CD14-positive monocyte (primary cell): ENCODE measurements at regions not wholly inside any gene's neighbourhood (a gene's known extent, or its start where the extent isn't known, plus 50 kb on each side); places are given as distances from the start of the nearest gene placed in this dataset.

ENCODE experiments used
- DNase-seq, 3 donors: peaks; one replicate each; pipeline ENCODE4 v3.0.0-alpha.2; 2011 to 2022
- H2AFZ ChIP-seq: 2 replicates; pipeline ENCODE4 v1.6.0; 2012; ENCODE audit warnings: mild to moderate bottlenecking, low read depth, low read length, inconsistent platforms; ENCODE audit not compliant: insufficient read depth, poor library complexity, severe bottlenecking
- H3K27ac ChIP-seq, 2 donors: 1 replicate in 1 of 2; 2 replicates in 1 of 2; pipeline ENCODE4 v1.5.1; 2012 to 2013; ENCODE audit warnings: low read length in 2 of 2, control low read depth in 1 of 2, inconsistent platforms in 1 of 2, low read depth in 1 of 2, mild to moderate bottlenecking in 1 of 2
- H3K27me3 ChIP-seq, 2 donors: one replicate each; pipeline versions ENCODE4 v1.6.0 to v1.6.1; 2011 to 2013; ENCODE audit warnings: low read length in 2 of 2; ENCODE audit not compliant: control insufficient read depth in 2 of 2, insufficient read depth in 2 of 2
- H3K36me3 ChIP-seq, 2 donors: replicated peaks in 1 of 2; 1 replicate in 1 of 2; 2 replicates in 1 of 2; pipeline versions ENCODE4 v1.5.1 to v1.6.1; 2012 to 2013; ENCODE audit warnings: low read length in 2 of 2, control low read depth in 1 of 2, inconsistent platforms in 1 of 2, mild to moderate bottlenecking in 1 of 2; ENCODE audit not compliant: insufficient read depth in 2 of 2, control insufficient read depth in 1 of 2
- H3K4me1 ChIP-seq, 2 donors: 1 replicate in 1 of 2; 2 replicates in 1 of 2; pipeline versions ENCODE4 v1.5.1 to v1.6.1; 2012 to 2013; ENCODE audit warnings: low read length in 2 of 2, control low read depth in 1 of 2, inconsistent platforms in 1 of 2, mild to moderate bottlenecking in 1 of 2, moderate library complexity in 1 of 2; ENCODE audit not compliant: insufficient read depth in 2 of 2, control insufficient read depth in 1 of 2
- H3K4me2 ChIP-seq: replicated peaks from 2 replicates; pipeline ENCODE3; 2012; ENCODE audit warnings: low read length, moderate library complexity, mild to moderate bottlenecking; ENCODE audit not compliant: poor library complexity, severe bottlenecking; ENCODE audit errors: extremely low read depth
- H3K4me3 ChIP-seq, 3 experiments: fragments of 200-600 bp in 1 of 3; sonication (generic) in 1 of 3; replicated peaks in 1 of 3; 1 replicate in 2 of 3; 2 replicates in 1 of 3; pipeline ENCODE4 v1.5.1; 2011 to 2013; ENCODE audit warnings: low read length in 3 of 3, mild to moderate bottlenecking in 3 of 3, control low read depth in 2 of 3, low read depth in 2 of 3, inconsistent platforms in 1 of 3, moderate library complexity in 1 of 3
- H3K79me2 ChIP-seq: 2 replicates; pipeline ENCODE4 v1.6.0; 2012; ENCODE audit warnings: mild to moderate bottlenecking, control low read depth, inconsistent platforms, low read length, moderate library complexity; ENCODE audit not compliant: insufficient read depth
- H3K9ac ChIP-seq: 2 replicates; pipeline ENCODE4 v1.6.0; 2017; ENCODE audit warnings: low read length, mild to moderate bottlenecking; ENCODE audit not compliant: insufficient read depth, poor library complexity, severe bottlenecking
- H3K9me3 ChIP-seq, 2 donors: replicated peaks in 1 of 2; 1 replicate in 1 of 2; 2 replicates in 1 of 2; pipeline versions ENCODE4 v1.5.1 to v1.6.1; 2012 to 2013; ENCODE audit warnings: low read length in 2 of 2, control low read depth in 1 of 2; ENCODE audit not compliant: control insufficient read depth in 1 of 2, insufficient read depth in 1 of 2
- H4K20me1 ChIP-seq: 2 replicates; pipeline ENCODE4 v1.6.0; 2012; ENCODE audit warnings: mild to moderate bottlenecking, low read length, control low read depth, moderate library complexity; ENCODE audit not compliant: insufficient read depth
- H3K27ac Mint-ChIP-seq, 7 donors: one replicate each; pipeline ENCODE4 v1.8.0; 2020; ENCODE audit warnings: mild to moderate bottlenecking in 7 of 7, mixed read lengths in 7 of 7, moderate library complexity in 6 of 7, inconsistent platforms in 2 of 7
- H3K27me3 Mint-ChIP-seq, 3 donors: one replicate each; pipeline ENCODE4 v1.8.0; 2021 to 2022; ENCODE audit warnings: low read depth in 3 of 3, mild to moderate bottlenecking in 3 of 3, mixed read lengths in 3 of 3, moderate library complexity in 3 of 3, inconsistent platforms in 1 of 3
- H3K36me3 Mint-ChIP-seq, 2 donors: one replicate each; pipeline ENCODE4 v1.8.0; 2020; ENCODE audit warnings: mixed read lengths in 2 of 2, inconsistent platforms in 1 of 2, mild to moderate bottlenecking in 1 of 2
- H3K4me1 Mint-ChIP-seq: one replicate; pipeline ENCODE4 v1.8.0; 2020; ENCODE audit warnings: mild to moderate bottlenecking, mixed read lengths
- H3K4me3 Mint-ChIP-seq, 2 donors: one replicate each; pipeline ENCODE4 v1.8.0; 2020; ENCODE audit warnings: mild to moderate bottlenecking in 2 of 2, mixed read lengths in 2 of 2, moderate library complexity in 1 of 2
- H3K9me3 Mint-ChIP-seq, 7 donors: one replicate each; pipeline ENCODE4 v1.8.0; 2020 to 2022; ENCODE audit warnings: mixed read lengths in 7 of 7, mild to moderate bottlenecking in 6 of 7, moderate library complexity in 6 of 7, inconsistent platforms in 2 of 7
- CTCF ChIP-seq: fragments of 200-600 bp; IDR thresholded peaks from one replicate; pipeline ENCODE4 v1.8.0; 2022; ENCODE audit warnings: antibody characterized with exemption, mild to moderate bottlenecking
- WGBS: methylation state at CpG from one replicate; pipeline ENCODE4 v1.1.5; 2013; ENCODE audit warnings: missing lambda C conversion rate; ENCODE audit not compliant: insufficient coverage; 5-methylcytosine and 5-hydroxymethylcytosine counted together
- intact Hi-C, 2 donors: fragments of 100-400 bp; cut with micrococcal nuclease; formaldehyde crosslinking; loops; one replicate each; pipeline versions ENCODE4 v1.15.0 to v1.15.1; 2023

- Histone ChIP-seq H3K27me3 (no peaks in the 10 kb centered on the region), H3K27ac (peak overlapping the region; percentile 91 to 95), H3K4me2 (peak overlapping the region; percentile 72), H3K79me2 (no peaks in the 10 kb centered on the region), H3K4me3 (peak overlapping the region in 1 of 3 experiments; percentile 45), H4K20me1 (no peaks in the 10 kb centered on the region), H3K4me1 (peaks cover 56 to 63% of the 10 kb centered on the region in 2 donors), H2AFZ (peak overlapping the region; percentile 1), H3K9ac (peak overlapping the region; percentile 61), H3K9me3 (no peaks in the 10 kb centered on the region), H3K36me3 (no peaks in the 10 kb centered on the region)
- 0% methylated on average over 6 of the region's 6 CpGs for WGBS
- TF ChIP-seq CTCF = no peak
- DNase-seq = peak; percentile 75 to 90 (median 78)
- Mint-ChIP-seq H3K27me3 (peaks cover 0 to 5% (median 2%) of the 10 kb centered on the region in 3 donors), H3K9me3 (peaks cover 0 to 2% (median 0%) of the 10 kb centered on the region in 7 donors), H3K27ac (peak overlapping the region; percentile 94 to 99 (median 98)), H3K36me3 (no peaks in the 10 kb centered on the region), H3K4me1 (peaks cover 59% of the 10 kb centered on the region), H3K4me3 (peak overlapping the region in 1 of 2 donors; percentile 81)
- intact Hi-C loops = loop anchor here (5.0 to 10.0 kb wide), 2 partner anchors 33 to 301 kb away; partner anchors contain the start of gene STT3B (in 2 of the 2)
Measured at GRCh38 chr3:31234145-31234544, 298.6 kb upstream of the STT3B start.

- H3K4me1 Mint-ChIP-seq = peaks cover 56% of the 10 kb centered on the region
- H3K4me1 ChIP-seq = peaks cover 52 to 58% of the 10 kb centered on the region in 2 donors
Measured at GRCh38 chr3:31235062-31235700, 297.5 kb upstream of the STT3B start.

More at GRCh38 chr3:31235062-31235700, 297.5 kb upstream of the STT3B start:
- Histone ChIP-seq H3K79me2 (no peaks in the 10 kb centered on the region), H3K27ac (peak overlapping the region in 1 of 2 donors; percentile 91), H3K9ac (no peak overlapping the region), H2AFZ (peak overlapping the region; percentile 2), H3K27me3 (no peaks in the 10 kb centered on the region), H3K4me2 (no peak overlapping the region), H3K36me3 (no peaks in the 10 kb centered on the region), H4K20me1 (no peaks in the 10 kb centered on the region), H3K9me3 (no peaks in the 10 kb centered on the region), H3K4me3 (no peak overlapping the region)
- no peak for TF ChIP-seq CTCF
- 100% methylated on average over 1 of the region's 3 CpGs for WGBS
- DNase-seq = no peak
- intact Hi-C loops = loop anchor here (10.0 kb wide), 1 partner anchor 300 kb away; the partner anchor contains the start of gene STT3B (in 2 of the 2)
- H3K36me3 Mint-ChIP-seq = no peaks in the 10 kb centered on the region
- peaks cover 0 to 2% (median 0%) of the 10 kb centered on the region in 7 donors for H3K9me3 Mint-ChIP-seq
- peak overlapping the region in 3 of 7 donors; percentile 94 to 99 (median 98) for H3K27ac Mint-ChIP-seq
- H3K4me3 Mint-ChIP-seq = no peak overlapping the region
- peaks cover 0 to 5% (median 2%) of the 10 kb centered on the region in 3 donors for H3K27me3 Mint-ChIP-seq
